ENCODE measurements at regions not wholly inside any gene's neighbourhood (a gene's known extent, or its start where the extent isn't known, plus 50 kb on each side); places are given as distances from the start of the nearest gene placed in this dataset.

DNA sequence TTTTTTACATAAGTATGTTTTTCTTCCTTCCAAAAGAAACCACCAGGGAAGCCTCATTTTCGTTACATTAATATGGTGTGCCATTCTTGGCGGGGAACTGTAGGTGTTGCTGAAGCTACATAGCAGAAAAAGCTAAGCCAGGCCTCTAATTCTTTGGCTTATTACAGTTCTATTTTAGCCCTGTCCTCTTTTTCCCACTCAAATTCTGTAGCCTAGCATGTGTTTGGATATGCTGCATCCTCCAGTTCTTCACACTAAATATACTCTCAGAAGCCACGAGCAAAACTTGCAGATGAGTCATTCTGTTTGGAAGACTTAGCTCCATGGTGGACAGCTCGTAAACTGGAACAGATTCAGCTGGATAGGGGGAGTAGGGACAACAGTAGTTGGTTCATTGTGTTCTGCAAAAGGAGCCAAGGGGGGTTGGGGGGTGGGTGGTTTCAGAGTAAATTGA is 369.4 kb downstream of the TMEM161B start:
- TF ChIP-seq RAD21 (IDR thresholded peaks at IDR 0.05; ENCODE audit: low read length) (peak; percentile 37), FOXJ3 (CRISPR knock-in tag; IDR thresholded peaks at IDR 0.05) (no peak), SMC3 (IDR thresholded peaks at IDR 0.05; ENCODE audit: low read depth, low read length) (no peak), EZH2phosphoT487 (IDR thresholded peaks at IDR 0.05; ENCODE audit: borderline replicate concordance, low read depth) (no peak)
- TF ChIP-seq, protein P1, sequence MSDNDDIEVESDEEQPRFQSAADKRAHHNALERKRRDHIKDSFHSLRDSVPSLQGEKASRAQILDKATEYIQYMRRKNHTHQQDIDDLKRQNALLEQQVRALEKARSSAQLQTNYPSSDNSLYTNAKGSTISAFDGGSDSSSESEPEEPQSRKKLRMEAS (IDR thresholded peaks at IDR 0.05; ENCODE audit: low read depth), result no peak
- DNase-seq, result no peak
- ChIA-PET POLR2A (no interaction called here), CTCF (interaction anchor here (1.3 to 1.6 kb wide), 2 partner anchors 694 to 791 kb away, joined by 3 to 4 read pairs; no protein-coding TSS in a partner anchor)
- H3K4me2 ChIP-seq, result no peak overlapping the region
- H4K20me1 ChIP-seq (ENCODE audit: insufficient read depth), result no peaks in the 10 kb centered on the region
- no peak overlapping the region for H3K9ac ChIP-seq
- H3K4me3 ChIP-seq (ENCODE audit: low read depth in 2 of 2, low read length in 1 of 2), result no peak overlapping the region
- no peak overlapping the region for H2AFZ ChIP-seq (ENCODE audit: low read depth)
- H3K9me3 ChIP-seq, result no peaks in the 10 kb centered on the region
- H3K27me3 ChIP-seq (ENCODE audit: insufficient read depth), result no peaks in the 10 kb centered on the region
- 20% methylated on average over 4 of the region's 4 CpGs for WGBS (ENCODE audit: low lambda C conversion rate)
- no peaks in the 10 kb centered on the region for H3K36me3 ChIP-seq (replicated peaks in 1 of 2; ENCODE audit: control insufficient read depth in 1 of 2, insufficient read depth in 2 of 2, low read length in 1 of 2)
- no peaks in the 10 kb centered on the region for H3F3A ChIP-seq (replicated peaks; ENCODE audit: insufficient read depth)
- no peak overlapping the region for H3K27ac ChIP-seq (ENCODE audit: low read depth in 2 of 2, low read length in 1 of 2)
- no peaks in the 10 kb centered on the region for H3K9me2 ChIP-seq
- H3K4me1 ChIP-seq (ENCODE audit: control insufficient read depth in 1 of 2, insufficient read depth in 2 of 2, low read depth in 1 of 2, low read length in 1 of 2), result no peaks in the 10 kb centered on the region
- no peaks in the 10 kb centered on the region for H3K79me2 ChIP-seq (ENCODE audit: insufficient read depth)

DNA sequence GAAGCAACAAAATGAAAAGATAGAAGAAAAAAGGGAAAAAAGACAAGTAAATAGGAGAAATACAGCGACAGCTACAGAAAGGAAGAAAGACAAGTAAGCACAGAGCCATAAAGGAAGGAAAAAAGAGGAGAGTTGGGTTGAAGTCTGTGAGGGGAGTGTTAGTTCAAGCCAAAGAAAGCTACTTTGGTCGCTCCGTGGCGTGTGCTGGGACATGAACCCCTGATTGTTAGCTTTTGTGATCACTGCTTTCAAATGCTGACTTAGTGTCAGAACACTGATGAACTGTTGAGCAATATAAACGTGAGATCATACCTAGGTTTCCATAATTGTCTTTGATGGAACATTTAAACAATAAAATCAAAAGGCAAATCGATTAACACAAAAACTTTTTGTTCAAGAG is 370.1 kb downstream of the TMEM161B start:
- no peaks in the 10 kb centered on the region for H3K36me3 ChIP-seq (replicated peaks in 1 of 2; ENCODE audit: control insufficient read depth in 1 of 2, insufficient read depth in 2 of 2, low read length in 1 of 2)

More for the DNA sequence above, 370.1 kb downstream of the TMEM161B start:
- POLR2A ChIA-PET, result no interaction called here
- Histone ChIP-seq H3K9me3 (no peaks in the 10 kb centered on the region), H3K79me2 (ENCODE audit: insufficient read depth) (no peaks in the 10 kb centered on the region), H3K9me2 (no peaks in the 10 kb centered on the region), H3K4me1 (ENCODE audit: control insufficient read depth in 1 of 2, insufficient read depth in 2 of 2, low read depth in 1 of 2, low read length in 1 of 2) (no peaks in the 10 kb centered on the region), H3K27me3 (ENCODE audit: insufficient read depth) (no peaks in the 10 kb centered on the region), H3K9ac (no peak overlapping the region), H3K27ac (ENCODE audit: low read depth in 2 of 2, low read length in 1 of 2) (no peak overlapping the region), H3F3A (replicated peaks; ENCODE audit: insufficient read depth) (no peaks in the 10 kb centered on the region), H3K4me2 (no peak overlapping the region), H3K4me3 (ENCODE audit: low read depth in 2 of 2, low read length in 1 of 2) (no peak overlapping the region), H4K20me1 (ENCODE audit: insufficient read depth) (no peaks in the 10 kb centered on the region), H2AFZ (ENCODE audit: low read depth) (no peak overlapping the region)
- DNase-seq, result no peak
- WGBS (ENCODE audit: low lambda C conversion rate), result 3% methylated on average over 6 of the region's 6 CpGs
- TF ChIP-seq, protein P2, sequence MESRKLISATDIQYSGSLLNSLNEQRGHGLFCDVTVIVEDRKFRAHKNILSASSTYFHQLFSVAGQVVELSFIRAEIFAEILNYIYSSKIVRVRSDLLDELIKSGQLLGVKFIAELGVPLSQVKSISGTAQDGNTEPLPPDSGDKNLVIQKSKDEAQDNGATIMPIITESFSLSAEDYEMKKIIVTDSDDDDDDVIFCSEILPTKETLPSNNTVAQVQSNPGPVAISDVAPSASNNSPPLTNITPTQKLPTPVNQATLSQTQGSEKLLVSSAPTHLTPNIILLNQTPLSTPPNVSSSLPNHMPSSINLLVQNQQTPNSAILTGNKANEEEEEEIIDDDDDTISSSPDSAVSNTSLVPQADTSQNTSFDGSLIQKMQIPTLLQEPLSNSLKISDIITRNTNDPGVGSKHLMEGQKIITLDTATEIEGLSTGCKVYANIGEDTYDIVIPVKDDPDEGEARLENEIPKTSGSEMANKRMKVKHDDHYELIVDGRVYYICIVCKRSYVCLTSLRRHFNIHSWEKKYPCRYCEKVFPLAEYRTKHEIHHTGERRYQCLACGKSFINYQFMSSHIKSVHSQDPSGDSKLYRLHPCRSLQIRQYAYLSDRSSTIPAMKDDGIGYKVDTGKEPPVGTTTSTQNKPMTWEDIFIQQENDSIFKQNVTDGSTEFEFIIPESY (IDR thresholded peaks at IDR 0.05; ENCODE audit: borderline replicate concordance, low read depth), result no peak
- TF ChIP-seq TCF12 (IDR thresholded peaks at IDR 0.05) (no peak), NRF1 (IDR thresholded peaks at IDR 0.05; ENCODE audit: low read depth, low read length) (no peak), SMC3 (IDR thresholded peaks at IDR 0.05; ENCODE audit: low read depth, low read length) (no peak), GATA2 (CRISPR knock-in tag; IDR thresholded peaks at IDR 0.05) (no peak), FOXM1 (IDR thresholded peaks at IDR 0.05; ENCODE audit: low read depth) (no peak), EP300 (IDR thresholded peaks at IDR 0.05; ENCODE audit: borderline replicate concordance in 1 of 2, low read depth in 1 of 2, low read length in 1 of 2) (no peak), NFIC (IDR thresholded peaks at IDR 0.05; ENCODE audit: borderline replicate concordance) (no peak), YY1 (IDR thresholded peaks at IDR 0.05; ENCODE audit: low read depth) (no peak), RCOR1 (IDR thresholded peaks at IDR 0.05; ENCODE audit: low read length) (no peak)
- TF ChIP-seq, protein P3, sequence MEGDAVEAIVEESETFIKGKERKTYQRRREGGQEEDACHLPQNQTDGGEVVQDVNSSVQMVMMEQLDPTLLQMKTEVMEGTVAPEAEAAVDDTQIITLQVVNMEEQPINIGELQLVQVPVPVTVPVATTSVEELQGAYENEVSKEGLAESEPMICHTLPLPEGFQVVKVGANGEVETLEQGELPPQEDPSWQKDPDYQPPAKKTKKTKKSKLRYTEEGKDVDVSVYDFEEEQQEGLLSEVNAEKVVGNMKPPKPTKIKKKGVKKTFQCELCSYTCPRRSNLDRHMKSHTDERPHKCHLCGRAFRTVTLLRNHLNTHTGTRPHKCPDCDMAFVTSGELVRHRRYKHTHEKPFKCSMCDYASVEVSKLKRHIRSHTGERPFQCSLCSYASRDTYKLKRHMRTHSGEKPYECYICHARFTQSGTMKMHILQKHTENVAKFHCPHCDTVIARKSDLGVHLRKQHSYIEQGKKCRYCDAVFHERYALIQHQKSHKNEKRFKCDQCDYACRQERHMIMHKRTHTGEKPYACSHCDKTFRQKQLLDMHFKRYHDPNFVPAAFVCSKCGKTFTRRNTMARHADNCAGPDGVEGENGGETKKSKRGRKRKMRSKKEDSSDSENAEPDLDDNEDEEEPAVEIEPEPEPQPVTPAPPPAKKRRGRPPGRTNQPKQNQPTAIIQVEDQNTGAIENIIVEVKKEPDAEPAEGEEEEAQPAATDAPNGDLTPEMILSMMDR (IDR thresholded peaks at IDR 0.05), result no peak
- TF ChIP-seq, protein P4, sequence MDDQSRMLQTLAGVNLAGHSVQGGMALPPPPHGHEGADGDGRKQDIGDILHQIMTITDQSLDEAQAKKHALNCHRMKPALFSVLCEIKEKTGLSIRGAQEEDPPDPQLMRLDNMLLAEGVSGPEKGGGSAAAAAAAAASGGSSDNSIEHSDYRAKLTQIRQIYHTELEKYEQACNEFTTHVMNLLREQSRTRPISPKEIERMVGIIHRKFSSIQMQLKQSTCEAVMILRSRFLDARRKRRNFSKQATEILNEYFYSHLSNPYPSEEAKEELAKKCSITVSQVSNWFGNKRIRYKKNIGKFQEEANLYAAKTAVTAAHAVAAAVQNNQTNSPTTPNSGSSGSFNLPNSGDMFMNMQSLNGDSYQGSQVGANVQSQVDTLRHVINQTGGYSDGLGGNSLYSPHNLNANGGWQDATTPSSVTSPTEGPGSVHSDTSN (IDR thresholded peaks at IDR 0.05), result no peak
- CTCF ChIA-PET, result interaction anchor here (1.3 to 1.6 kb wide), 2 partner anchors 695 to 792 kb away, joined by 3 to 4 read pairs; no protein-coding TSS in a partner anchor

Measured in SK-N-SH (cell line).